ENCODE measurements at regions not wholly inside any gene's neighbourhood (a gene's known extent, or its start where the extent isn't known, plus 50 kb on each side); places are given as distances from the start of the nearest gene placed in this dataset.

- no peak for DNase-seq (ENCODE audit: extremely low read depth in 1 of 2, low read depth in 1 of 2)
Observed at GRCh38 chr11:45089251-45089650, 57.2 kb upstream of the PRDM11 start.

DNA sequence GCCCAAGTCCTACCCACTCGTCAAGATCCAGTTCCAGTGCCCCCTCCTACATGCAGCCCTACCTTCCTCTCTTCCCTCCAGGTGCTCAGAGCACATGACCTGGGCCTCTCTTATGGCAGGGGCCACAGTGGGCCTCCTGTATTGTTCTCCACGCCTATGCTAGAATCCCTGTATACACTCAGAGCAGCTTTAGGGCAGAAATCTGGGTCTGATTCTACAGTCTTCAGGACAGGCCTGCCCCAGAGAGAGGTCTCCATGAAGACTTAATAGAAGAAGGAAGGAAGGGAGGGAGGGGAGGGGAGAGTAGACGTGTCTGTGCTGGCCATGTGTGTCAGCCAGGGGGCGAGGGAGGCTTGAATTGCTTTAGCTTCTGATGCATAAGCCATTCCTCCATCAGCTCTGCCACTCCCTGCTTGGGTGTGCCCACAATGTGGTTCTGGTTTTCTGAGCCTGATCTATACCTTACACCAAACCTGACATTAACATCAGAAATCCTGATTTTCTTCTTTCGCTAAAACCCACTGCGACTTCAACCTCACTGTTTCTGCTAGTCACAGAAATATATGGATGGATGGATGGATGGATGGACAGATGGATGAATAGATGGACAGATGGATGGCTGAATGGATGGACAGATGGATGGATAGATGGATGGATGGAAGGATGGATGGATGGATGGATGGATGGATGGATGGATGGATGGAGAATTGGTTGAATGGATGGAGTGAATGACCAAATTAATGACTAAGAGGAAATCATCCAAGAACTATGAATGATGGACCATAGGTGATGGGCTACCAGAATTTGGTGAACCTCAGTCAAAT is 56.6 kb upstream of the PRDM11 start:
- no peak for DNase-seq (ENCODE audit: extremely low read depth in 1 of 2, low read depth in 1 of 2)

DNA sequence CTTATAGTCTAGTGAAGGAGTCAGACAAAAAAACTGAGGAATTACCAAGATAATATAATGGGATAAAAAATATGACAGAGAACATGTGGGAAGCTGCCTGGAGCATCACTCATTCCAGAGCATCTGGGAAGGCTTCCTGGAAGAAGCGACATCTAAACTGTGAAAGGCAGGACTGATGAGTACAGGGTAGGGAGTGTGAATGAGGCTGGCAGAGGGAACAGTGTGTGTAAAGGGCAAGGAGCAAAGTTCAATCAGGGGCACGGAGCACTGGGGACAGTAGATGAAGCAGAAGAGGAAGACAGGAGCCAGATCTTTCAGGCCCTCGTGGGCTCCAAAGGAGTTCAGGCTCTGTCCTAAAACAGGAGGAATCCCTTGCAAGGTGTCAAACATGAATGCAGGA is 55.8 kb upstream of the PRDM11 start:
- no peak for DNase-seq (ENCODE audit: extremely low read depth in 1 of 2, low read depth in 1 of 2)

DNA sequence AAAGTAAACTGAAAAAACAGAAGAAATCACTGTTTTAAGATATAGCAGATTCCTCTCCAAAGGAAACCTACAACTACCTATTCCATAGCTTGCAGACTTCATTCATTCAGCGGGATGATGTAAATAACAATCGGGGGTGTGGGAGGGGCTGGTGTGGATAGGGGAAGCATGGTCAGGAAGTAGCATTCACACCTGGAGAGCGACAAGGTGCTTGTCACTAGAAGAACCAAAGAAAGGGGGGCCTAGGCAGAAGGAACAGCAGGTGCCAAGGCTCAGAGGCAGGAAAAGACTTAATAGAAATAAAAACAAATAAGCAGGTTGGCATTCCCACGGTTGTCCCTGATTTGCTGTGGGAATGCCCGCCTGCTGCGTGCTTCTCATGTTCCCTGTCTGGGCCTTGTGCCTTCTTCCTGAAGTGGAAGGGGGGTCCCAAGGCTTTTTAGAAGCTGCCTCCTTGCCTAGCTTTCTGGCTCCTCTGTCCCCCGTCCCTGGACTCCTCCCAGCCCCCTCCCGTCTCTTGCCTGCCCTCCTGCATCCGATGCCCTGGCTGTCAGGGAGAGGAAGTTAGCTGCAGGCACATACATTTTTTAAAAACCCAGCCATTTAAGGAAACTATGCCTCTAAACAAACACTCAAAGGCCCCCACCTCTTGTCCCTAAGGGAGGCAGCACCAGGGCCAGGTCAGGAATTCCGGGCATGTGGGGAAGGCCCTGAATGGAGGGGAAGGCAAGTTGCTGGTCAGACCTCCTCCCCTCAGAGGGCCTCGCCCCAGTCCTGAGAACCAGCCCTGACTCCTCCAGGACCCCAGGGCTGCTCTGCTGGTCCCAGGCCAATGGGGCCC is 54.7 kb upstream of the PRDM11 start:
- no peak for DNase-seq (ENCODE audit: extremely low read depth in 1 of 2, low read depth in 1 of 2)

- DNase-seq (ENCODE audit: extremely low read depth in 1 of 2, low read depth in 1 of 2) = no peak
Observed at GRCh38 chr11:45092404-45092785, 54.0 kb upstream of the PRDM11 start.

GRCh38 chr11:45092901-45093760 is 53.3 kb upstream of the PRDM11 start:
- no peak for DNase-seq (ENCODE audit: extremely low read depth in 1 of 2, low read depth in 1 of 2)

DNA sequence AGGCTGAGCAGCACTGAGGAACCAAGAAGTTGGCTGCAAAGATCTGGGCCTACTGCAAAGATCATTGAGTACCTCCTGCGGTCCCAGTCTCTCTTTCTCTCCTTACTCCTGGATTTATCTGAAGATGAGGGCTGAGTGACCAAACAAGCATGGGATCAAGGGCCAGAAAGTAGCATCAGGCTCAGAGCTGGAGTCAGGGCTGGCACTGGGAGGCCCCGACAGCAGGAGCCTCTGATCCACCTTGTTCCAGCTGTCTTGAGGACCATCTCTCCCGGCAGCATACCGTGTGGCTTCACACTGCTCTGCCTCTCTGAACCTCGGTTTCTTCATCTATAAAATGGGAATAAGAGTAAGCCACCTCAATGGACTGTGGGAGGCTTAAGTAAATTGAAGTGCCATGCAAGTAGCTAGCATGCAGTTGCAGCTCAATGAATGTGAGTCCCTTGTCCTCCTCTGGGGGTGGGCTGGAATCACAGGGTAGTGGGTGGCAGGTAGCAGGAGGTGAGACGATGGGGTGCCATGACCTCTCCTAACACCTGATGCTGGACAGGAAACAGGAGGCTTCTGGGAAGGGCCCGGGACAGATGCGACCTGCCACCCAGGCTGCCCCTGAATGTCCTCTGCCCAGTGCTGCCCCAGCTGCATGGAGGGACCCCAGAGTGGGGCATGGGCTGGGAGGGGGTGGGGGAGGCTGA is 52.5 kb upstream of the PRDM11 start:
- DNase-seq (ENCODE audit: extremely low read depth in 1 of 2, low read depth in 1 of 2) = no peak

- DNase-seq (ENCODE audit: extremely low read depth in 1 of 2, low read depth in 1 of 2) = no peak
Observed at GRCh38 chr11:45094958-45095690, 51.3 kb upstream of the PRDM11 start.

GRCh38 chr11:45095691-45096010 is 50.8 kb upstream of the PRDM11 start:
- no peak for DNase-seq (ENCODE audit: extremely low read depth in 1 of 2, low read depth in 1 of 2)

DNA sequence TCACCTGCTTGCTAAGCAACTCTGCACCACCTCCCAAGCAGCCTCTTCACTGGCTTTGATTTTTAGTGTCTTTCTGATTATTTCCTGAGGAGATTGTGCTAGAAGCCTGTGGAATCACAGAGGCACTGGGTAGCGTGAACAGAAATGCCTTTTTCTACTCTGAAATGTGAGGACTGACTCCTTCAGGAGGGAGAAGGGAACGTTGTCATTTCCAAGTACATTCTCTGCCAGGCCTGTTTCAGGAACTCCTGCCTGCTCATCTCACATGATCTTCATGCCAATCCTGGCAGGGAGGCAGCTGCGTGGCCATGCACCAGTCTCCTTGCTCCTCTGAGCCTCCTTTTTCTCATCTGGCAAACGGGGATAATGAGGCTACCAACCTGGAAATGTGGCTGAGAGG is 49.8 kb upstream of the PRDM11 start:
- no peak for DNase-seq (ENCODE audit: extremely low read depth in 1 of 2, low read depth in 1 of 2)

Measured in activated CD8-positive, alpha-beta memory T cell treated with anti-CD3 and anti-CD28 coated beads for 1 hour (primary cell).